ENCODE measurements at regions not wholly inside any gene's neighbourhood (a gene's known extent, or its start where the extent isn't known, plus 50 kb on each side); places are given as distances from the start of the nearest gene placed in this dataset.
"Not testable (repeated sequence)": the region's sequence is repeated elsewhere in the genome, so short reads cannot be mapped to it uniquely, and the experiment has no call there.

- Histone ChIP-seq H3K9me3 (ENCODE audit: control insufficient read depth in 4 of 4, insufficient read depth in 3 of 4, low read length in 3 of 4) (peaks cover 0 to 10% (median 6%) of the 10 kb centered on the region in 4 donors), H3K36me3 (ENCODE audit: control insufficient read depth in 4 of 4, insufficient read depth in 4 of 4, low read length in 4 of 4) (no peaks in the 10 kb centered on the region), H3K4me1 (ENCODE audit: control insufficient read depth in 5 of 5, insufficient read depth in 5 of 5, low read length in 5 of 5) (no peaks in the 10 kb centered on the region), H3K27ac (ENCODE audit: low read depth in 1 of 2, low read length in 1 of 2) (no peak overlapping the region), H3K27me3 (ENCODE audit: control insufficient read depth in 3 of 3, insufficient read depth in 3 of 3, low read length in 2 of 3) (no peaks in the 10 kb centered on the region), H3K9ac (ENCODE audit: insufficient read depth in 1 of 2, low read length in 2 of 2) (no peak overlapping the region), H3K4me3 (no peak overlapping the region)
- ATAC-seq (ENCODE audit: insufficient read depth, low FRiP score) (no peak), DNase-seq (no peak)
- TF ChIP-seq, protein P1, sequence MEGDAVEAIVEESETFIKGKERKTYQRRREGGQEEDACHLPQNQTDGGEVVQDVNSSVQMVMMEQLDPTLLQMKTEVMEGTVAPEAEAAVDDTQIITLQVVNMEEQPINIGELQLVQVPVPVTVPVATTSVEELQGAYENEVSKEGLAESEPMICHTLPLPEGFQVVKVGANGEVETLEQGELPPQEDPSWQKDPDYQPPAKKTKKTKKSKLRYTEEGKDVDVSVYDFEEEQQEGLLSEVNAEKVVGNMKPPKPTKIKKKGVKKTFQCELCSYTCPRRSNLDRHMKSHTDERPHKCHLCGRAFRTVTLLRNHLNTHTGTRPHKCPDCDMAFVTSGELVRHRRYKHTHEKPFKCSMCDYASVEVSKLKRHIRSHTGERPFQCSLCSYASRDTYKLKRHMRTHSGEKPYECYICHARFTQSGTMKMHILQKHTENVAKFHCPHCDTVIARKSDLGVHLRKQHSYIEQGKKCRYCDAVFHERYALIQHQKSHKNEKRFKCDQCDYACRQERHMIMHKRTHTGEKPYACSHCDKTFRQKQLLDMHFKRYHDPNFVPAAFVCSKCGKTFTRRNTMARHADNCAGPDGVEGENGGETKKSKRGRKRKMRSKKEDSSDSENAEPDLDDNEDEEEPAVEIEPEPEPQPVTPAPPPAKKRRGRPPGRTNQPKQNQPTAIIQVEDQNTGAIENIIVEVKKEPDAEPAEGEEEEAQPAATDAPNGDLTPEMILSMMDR (IDR thresholded peaks at IDR 0.05; ENCODE audit: control extremely low read depth, extremely low read depth): no peak
- 90 to 95% methylated on average over 1 of the region's 1 CpG for WGBS, 2 donors
Measured at GRCh38 chr5:98540056-98540455, 233.4 kb upstream of the RGMB start.

DNA sequence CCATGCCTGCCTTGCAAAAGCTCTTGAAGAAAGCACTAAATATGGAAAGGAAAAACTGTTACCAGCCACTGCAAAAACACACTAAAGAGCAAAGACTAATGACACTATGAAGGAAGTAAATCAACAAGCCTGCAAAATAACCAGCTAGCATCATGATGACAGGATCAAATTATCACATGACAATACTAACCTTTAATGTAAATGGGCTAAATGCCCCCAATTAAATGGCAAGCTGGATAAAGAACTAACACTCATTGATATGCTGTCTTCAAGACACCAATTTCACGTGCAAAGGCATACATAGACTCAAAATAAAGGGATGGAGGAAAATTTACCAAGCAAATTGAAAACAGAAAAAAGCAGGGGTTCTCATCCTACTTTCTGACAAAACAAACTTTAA is 231.8 kb upstream of the RGMB start:
- Histone ChIP-seq H3K27me3 (ENCODE audit: control insufficient read depth in 3 of 3, insufficient read depth in 3 of 3, low read length in 2 of 3) (no peaks in the 10 kb centered on the region), H3K27ac (ENCODE audit: low read depth in 1 of 2, low read length in 1 of 2) (no peak overlapping the region), H3K36me3 (ENCODE audit: control insufficient read depth in 4 of 4, insufficient read depth in 4 of 4, low read length in 4 of 4) (no peaks in the 10 kb centered on the region), H3K4me1 (ENCODE audit: control insufficient read depth in 5 of 5, insufficient read depth in 5 of 5, low read length in 5 of 5) (no peaks in the 10 kb centered on the region), H3K9me3 (ENCODE audit: control insufficient read depth in 4 of 4, insufficient read depth in 3 of 4, low read length in 3 of 4) (peaks cover 0 to 10% (median 6%) of the 10 kb centered on the region in 4 donors), H3K4me3 (no peak overlapping the region), H3K9ac (ENCODE audit: insufficient read depth in 1 of 2, low read length in 2 of 2) (no peak overlapping the region)
- 0 to 39% methylated on average over 1 of the region's 1 CpG for WGBS, 2 donors
- TF ChIP-seq, protein P1 (IDR thresholded peaks at IDR 0.05; ENCODE audit: control extremely low read depth, extremely low read depth): no peak
- DNase-seq (no peak), ATAC-seq (ENCODE audit: insufficient read depth, low FRiP score) (no peak)

- no peak for ATAC-seq (ENCODE audit: insufficient read depth, low FRiP score)
- peaks cover 0 to 10% (median 6%) of the 10 kb centered on the region in 4 donors for H3K9me3 ChIP-seq (ENCODE audit: control insufficient read depth in 4 of 4, insufficient read depth in 3 of 4, low read length in 3 of 4)
- no peaks in the 10 kb centered on the region for H3K27me3 ChIP-seq (ENCODE audit: control insufficient read depth in 3 of 3, insufficient read depth in 3 of 3, low read length in 2 of 3)
- 78 to 83% methylated on average over 4 of the region's 4 CpGs for WGBS, 2 donors
- H3K36me3 ChIP-seq (ENCODE audit: control insufficient read depth in 4 of 4, insufficient read depth in 4 of 4, low read length in 4 of 4): no peaks in the 10 kb centered on the region
- H3K4me3 ChIP-seq: no peak overlapping the region
- H3K9ac ChIP-seq (ENCODE audit: insufficient read depth in 1 of 2, low read length in 2 of 2): no peak overlapping the region
- TF ChIP-seq, protein P1 (IDR thresholded peaks at IDR 0.05; ENCODE audit: control extremely low read depth, extremely low read depth): no peak
- no peak for DNase-seq
- H3K27ac ChIP-seq (ENCODE audit: low read depth in 1 of 2, low read length in 1 of 2): no peak overlapping the region
- no peaks in the 10 kb centered on the region for H3K4me1 ChIP-seq (ENCODE audit: control insufficient read depth in 5 of 5, insufficient read depth in 5 of 5, low read length in 5 of 5)
Measured at GRCh38 chr5:98543490-98543889, 230.0 kb upstream of the RGMB start.

GRCh38 chr5:98546924-98547323 is 226.5 kb upstream of the RGMB start:
- ATAC-seq (ENCODE audit: insufficient read depth, low FRiP score); H3K27ac ChIP-seq (ENCODE audit: low read depth in 1 of 2, low read length in 1 of 2); H3K27me3 ChIP-seq (ENCODE audit: control insufficient read depth in 3 of 3, insufficient read depth in 3 of 3, low read length in 2 of 3); H3K4me3 ChIP-seq; H3K9me3 ChIP-seq (ENCODE audit: control insufficient read depth in 4 of 4, insufficient read depth in 3 of 4, low read length in 3 of 4); H3K9ac ChIP-seq (ENCODE audit: insufficient read depth in 1 of 2, low read length in 2 of 2); DNase-seq; H3K36me3 ChIP-seq (ENCODE audit: control insufficient read depth in 4 of 4, insufficient read depth in 4 of 4, low read length in 4 of 4); H3K4me1 ChIP-seq (ENCODE audit: control insufficient read depth in 5 of 5, insufficient read depth in 5 of 5, low read length in 5 of 5): not testable (repeated sequence)
- 66 to 79% methylated on average over 7 to 14 of the region's 14 CpGs for WGBS, 2 donors

All from lung (tissue), 11 donors.